Neural progenitor cell (in vitro differentiated cells): ENCODE measurements at regions not wholly inside any gene's neighbourhood (a gene's known extent, or its start where the extent isn't known, plus 50 kb on each side); places are given as distances from the start of the nearest gene placed in this dataset.

Experiments used
- DNase-seq: peaks from one replicate; pipeline ENCODE4 v3.0.0-alpha.2; 2016; ENCODE audit warnings: low spot score
- H2AFZ ChIP-seq: fragments of 200-600 bp; sonication (generic); replicated peaks from 2 replicates; pipeline ENCODE4 v1.6.1; 2016; ENCODE audit warnings: antibody characterized with exemption
- H3F3A ChIP-seq: fragments of 200-600 bp; sonication (generic); 2 replicates; pipeline ENCODE4 v1.6.1; 2016; ENCODE audit warnings: antibody characterized with exemption, low read depth
- H3K27ac ChIP-seq: fragments of 200-600 bp; sonication (generic); 2 replicates; pipeline ENCODE4 v1.5.1; 2016; ENCODE audit warnings: mild to moderate bottlenecking
- H3K27me3 ChIP-seq: fragments of 200-600 bp; sonication (generic); 2 replicates; pipeline ENCODE4 v1.6.1; 2016; ENCODE audit warnings: mild to moderate bottlenecking, moderate library complexity
- H3K36me3 ChIP-seq: fragments of 200-600 bp; sonication (generic); 2 replicates; pipeline ENCODE4 v1.5.1; 2016
- H3K4me1 ChIP-seq: fragments of 200-600 bp; sonication (generic); 2 replicates; pipeline ENCODE4 v1.6.1; 2016; ENCODE audit warnings: mixed run types
- H3K4me2 ChIP-seq: fragments of 200-600 bp; sonication (generic); 2 replicates; pipeline ENCODE4 v1.6.1; 2016
- H3K4me3 ChIP-seq: fragments of 200-600 bp; sonication (generic); 2 replicates; pipeline ENCODE4 v1.5.1; 2016
- H3K79me2 ChIP-seq: fragments of 200-600 bp; sonication (generic); 2 replicates; pipeline ENCODE4 v1.6.1; 2016; ENCODE audit warnings: low read depth
- H3K9ac ChIP-seq: fragments of 200-600 bp; sonication (generic); 2 replicates; pipeline ENCODE4 v1.6.1; 2016
- H3K9me3 ChIP-seq: fragments of 200-600 bp; sonication (generic); 2 replicates; pipeline ENCODE4 v1.5.1; 2016; ENCODE audit warnings: low read depth
- H4K20me1 ChIP-seq: fragments of 200-600 bp; sonication (generic); 2 replicates; pipeline ENCODE4 v1.6.1; 2016; ENCODE audit warnings: low read depth
- H3K27ac Mint-ChIP-seq: 3 replicates; pipeline ENCODE4 v1.8.0; 2021; ENCODE audit warnings: mixed read lengths
- H3K27me3 Mint-ChIP-seq: 2 replicates; pipeline ENCODE4 v1.8.0; 2022; ENCODE audit warnings: low read depth, mild to moderate bottlenecking, inconsistent platforms, moderate library complexity, mixed read lengths; ENCODE audit not compliant: insufficient read depth
- H3K36me3 Mint-ChIP-seq: 3 replicates; pipeline ENCODE4 v1.8.0; 2021; ENCODE audit warnings: mixed read lengths
- H3K4me1 Mint-ChIP-seq: 3 replicates; pipeline ENCODE4 v1.8.0; 2021; ENCODE audit warnings: mixed read lengths
- H3K4me3 Mint-ChIP-seq: 3 replicates; pipeline ENCODE4 v1.8.0; 2021; ENCODE audit warnings: mild to moderate bottlenecking, moderate library complexity, mixed read lengths
- H3K9me3 Mint-ChIP-seq: 3 replicates; pipeline ENCODE4 v1.8.0; 2020; ENCODE audit warnings: mixed read lengths
- CTCF ChIP-seq: fragments of 200-600 bp; sonication (generic); IDR thresholded peaks from 2 replicates; pipeline ENCODE4 v1.5.1; 2017; ENCODE audit warnings: antibody characterized with exemption, mild to moderate bottlenecking
- EZH2 ChIP-seq: fragments of 200-600 bp; sonication (generic); IDR thresholded peaks from 2 replicates; pipeline ENCODE4 v1.6.1; 2017; ENCODE audit warnings: antibody characterized with exemption, mild to moderate bottlenecking, moderate library complexity
- EZH2phosphoT487 ChIP-seq: fragments of 200-600 bp; sonication (generic); IDR thresholded peaks from 2 replicates; pipeline ENCODE4 v1.6.1; 2017; ENCODE audit warnings: antibody characterized with exemption

GRCh38 chr16:24433706-24434105 is 105.7 kb upstream of the RBBP6 start:
- Histone ChIP-seq H4K20me1 (no peaks in the 10 kb centered on the region), H3K4me2 (no peak overlapping the region), H3K9ac (no peak overlapping the region), H3K27ac (no peak overlapping the region), H2AFZ (no peak overlapping the region), H3F3A (no peaks in the 10 kb centered on the region), H3K4me3 (no peak overlapping the region), H3K9me3 (no peaks in the 10 kb centered on the region), H3K4me1 (no peaks in the 10 kb centered on the region), H3K79me2 (no peaks in the 10 kb centered on the region), H3K27me3 (no peaks in the 10 kb centered on the region), H3K36me3 (no peaks in the 10 kb centered on the region)
- no peak overlapping the region for H3K27ac Mint-ChIP-seq
- H3K4me3 Mint-ChIP-seq: no peak overlapping the region
- H3K9me3 Mint-ChIP-seq: no peaks in the 10 kb centered on the region
- H3K36me3 Mint-ChIP-seq: no peaks in the 10 kb centered on the region
- peaks cover 9% of the 10 kb centered on the region for H3K27me3 Mint-ChIP-seq
- peaks cover 9% of the 10 kb centered on the region for H3K4me1 Mint-ChIP-seq
- no peak for DNase-seq
- TF ChIP-seq EZH2phosphoT487 (no peak), CTCF (no peak)

GRCh38 chr16:24440306-24440705 is 99.1 kb upstream of the RBBP6 start:
- no peak overlapping the region for H2AFZ ChIP-seq
- no peaks in the 10 kb centered on the region for H3K36me3 ChIP-seq
- Mint-ChIP-seq H3K4me1 (peaks cover 4% of the 10 kb centered on the region), H3K27ac (no peak overlapping the region), H3K36me3 (no peaks in the 10 kb centered on the region), H3K27me3 (peaks cover 12% of the 10 kb centered on the region), H3K4me3 (no peak overlapping the region), H3K9me3 (no peaks in the 10 kb centered on the region)
- H3K9ac ChIP-seq: no peak overlapping the region
- H3K27me3 ChIP-seq: no peaks in the 10 kb centered on the region
- H4K20me1 ChIP-seq: no peaks in the 10 kb centered on the region
- no peaks in the 10 kb centered on the region for H3F3A ChIP-seq
- TF ChIP-seq EZH2 (no peak), EZH2phosphoT487 (no peak), CTCF (no peak)
- no peak overlapping the region for H3K27ac ChIP-seq
- no peak overlapping the region for H3K4me3 ChIP-seq
- no peak for DNase-seq
- H3K4me2 ChIP-seq: no peak overlapping the region
- H3K9me3 ChIP-seq: no peaks in the 10 kb centered on the region
- no peaks in the 10 kb centered on the region for H3K79me2 ChIP-seq
- no peaks in the 10 kb centered on the region for H3K4me1 ChIP-seq

GRCh38 chr16:24442631-24443030 is 96.7 kb upstream of the RBBP6 start:
- H3K79me2 ChIP-seq: no peaks in the 10 kb centered on the region
- H3K9me3 ChIP-seq: no peaks in the 10 kb centered on the region
- no peak overlapping the region for H2AFZ ChIP-seq
- TF ChIP-seq EZH2phosphoT487 (no peak), CTCF (no peak)
- no peaks in the 10 kb centered on the region for H3K27me3 ChIP-seq
- H3K4me1 Mint-ChIP-seq: no peaks in the 10 kb centered on the region
- no peak overlapping the region for H3K9ac ChIP-seq
- H3K4me1 ChIP-seq: no peaks in the 10 kb centered on the region
- H3K9me3 Mint-ChIP-seq: no peaks in the 10 kb centered on the region
- H4K20me1 ChIP-seq: no peaks in the 10 kb centered on the region
- no peak overlapping the region for H3K4me2 ChIP-seq
- H3K4me3 Mint-ChIP-seq: no peak overlapping the region
- H3K27ac ChIP-seq: no peak overlapping the region
- H3K4me3 ChIP-seq: no peak overlapping the region
- no peaks in the 10 kb centered on the region for H3K36me3 ChIP-seq
- no peak for DNase-seq
- H3F3A ChIP-seq: no peaks in the 10 kb centered on the region
- no peaks in the 10 kb centered on the region for H3K36me3 Mint-ChIP-seq
- H3K27ac Mint-ChIP-seq: no peak overlapping the region
- H3K27me3 Mint-ChIP-seq: peaks cover 10% of the 10 kb centered on the region

GRCh38 chr16:24445216-24445615 is 94.2 kb upstream of the RBBP6 start:
- Mint-ChIP-seq H3K36me3 (no peaks in the 10 kb centered on the region), H3K27me3 (peaks cover 7% of the 10 kb centered on the region), H3K9me3 (no peaks in the 10 kb centered on the region), H3K4me1 (no peaks in the 10 kb centered on the region), H3K4me3 (no peak overlapping the region), H3K27ac (no peak overlapping the region)
- no peaks in the 10 kb centered on the region for H4K20me1 ChIP-seq
- no peak overlapping the region for H3K9ac ChIP-seq
- no peak for TF ChIP-seq CTCF
- TF ChIP-seq EZH2phosphoT487: no peak
- TF ChIP-seq EZH2: no peak
- H3K79me2 ChIP-seq: no peaks in the 10 kb centered on the region
- H3K4me2 ChIP-seq: no peak overlapping the region
- no peak overlapping the region for H2AFZ ChIP-seq
- H3K36me3 ChIP-seq: no peaks in the 10 kb centered on the region
- no peak for DNase-seq
- H3K27ac ChIP-seq: no peak overlapping the region
- no peaks in the 10 kb centered on the region for H3F3A ChIP-seq
- H3K4me1 ChIP-seq: no peaks in the 10 kb centered on the region
- no peak overlapping the region for H3K4me3 ChIP-seq
- no peaks in the 10 kb centered on the region for H3K9me3 ChIP-seq
- no peaks in the 10 kb centered on the region for H3K27me3 ChIP-seq
